K562 (cell line): ENCODE measurements at regions not wholly inside any gene's neighbourhood (a gene's known extent, or its start where the extent isn't known, plus 50 kb on each side); places are given as distances from the start of the nearest gene placed in this dataset.

Source experiments
- KDM5B ChIP-seq: fragments of 200-600 bp; sonication (generic); IDR thresholded peaks from 2 replicates; pipeline ENCODE4 v1.6.1; 2012; ENCODE audit warnings: low read depth, mild to moderate bottlenecking, moderate library complexity, low read length, control low read depth, inconsistent platforms; ENCODE audit not compliant: insufficient replicate concordance
- MEF2A ChIP-seq: IDR thresholded peaks from 2 replicates; pipeline ENCODE4 v1.6.1; 2011; ENCODE audit warnings: low read depth, mild to moderate bottlenecking, low read length, moderate library complexity; ENCODE audit not compliant: control insufficient read depth
- MYC ChIP-seq, 2 experiments: fragments of 250-450 bp in 1 of 2; sonication (Bioruptor Pico) in 1 of 2; IDR thresholded peaks; 2 replicates each; pipeline versions ENCODE4 v1.5.1 to v1.6.1; 2012 to 2021; ENCODE audit warnings: low read depth in 2 of 2, borderline replicate concordance in 1 of 2, improper control_type of control experiment in 1 of 2, low read length in 1 of 2, mild to moderate bottlenecking in 1 of 2, moderate library complexity in 1 of 2
- PHB2 ChIP-seq: fragments of 450-650 bp; IDR thresholded peaks from 2 replicates; pipeline ENCODE4 v1.6.1; 2017; ENCODE audit warnings: low read depth
- SIN3A ChIP-seq, 2 experiments: fragments of 150-350 bp in 1 of 2; IDR thresholded peaks; 2 replicates each; pipeline ENCODE4 v1.6.1; 2011 to 2016; ENCODE audit warnings: borderline replicate concordance in 2 of 2, low read depth in 2 of 2, low read length in 2 of 2, mild to moderate bottlenecking in 2 of 2, moderate library complexity in 2 of 2; ENCODE audit not compliant: control insufficient read depth in 1 of 2
- TCF3 ChIP-seq: sonication (generic); formaldehyde crosslinking; IDR thresholded peaks from 2 replicates; pipeline ENCODE4 v1.4.0; 2020; ENCODE audit warnings: mild to moderate bottlenecking, missing genetic modification reagents
- TCFL5 ChIP-seq: fragments of 250-450 bp; sonication (Bioruptor Pico); conservative IDR thresholded peaks from 2 replicates; pipeline ENCODE4 v1.6.1; 2021; ENCODE audit warnings: mild to moderate bottlenecking, moderate library complexity, matching md5 sums
- ZNF316 ChIP-seq: fragments of 450-650 bp; IDR thresholded peaks from 2 replicates; pipeline ENCODE4 v1.6.1; 2016
- ZNF512 ChIP-seq: IDR thresholded peaks from 2 replicates; pipeline ENCODE4 v1.6.1; 2016; ENCODE audit warnings: missing genetic modification characterization, missing compliant biosample characterization
- TF ChIP-seq, protein P1 (sequence below): fragments of 200-600 bp; sonication (generic); IDR thresholded peaks from one replicate; pipeline ENCODE4 v1.6.1; 2012; ENCODE audit warnings: mild to moderate bottlenecking, low read depth, low read length, inconsistent platforms
- TF ChIP-seq, protein P2 (sequence below): fragments of 450-650 bp; formaldehyde crosslinking; IDR thresholded peaks from 2 replicates; pipeline ENCODE4 v1.4.0; 2020; ENCODE audit warnings: mild to moderate bottlenecking, moderate library complexity

- TF ChIP-seq, protein P1, sequence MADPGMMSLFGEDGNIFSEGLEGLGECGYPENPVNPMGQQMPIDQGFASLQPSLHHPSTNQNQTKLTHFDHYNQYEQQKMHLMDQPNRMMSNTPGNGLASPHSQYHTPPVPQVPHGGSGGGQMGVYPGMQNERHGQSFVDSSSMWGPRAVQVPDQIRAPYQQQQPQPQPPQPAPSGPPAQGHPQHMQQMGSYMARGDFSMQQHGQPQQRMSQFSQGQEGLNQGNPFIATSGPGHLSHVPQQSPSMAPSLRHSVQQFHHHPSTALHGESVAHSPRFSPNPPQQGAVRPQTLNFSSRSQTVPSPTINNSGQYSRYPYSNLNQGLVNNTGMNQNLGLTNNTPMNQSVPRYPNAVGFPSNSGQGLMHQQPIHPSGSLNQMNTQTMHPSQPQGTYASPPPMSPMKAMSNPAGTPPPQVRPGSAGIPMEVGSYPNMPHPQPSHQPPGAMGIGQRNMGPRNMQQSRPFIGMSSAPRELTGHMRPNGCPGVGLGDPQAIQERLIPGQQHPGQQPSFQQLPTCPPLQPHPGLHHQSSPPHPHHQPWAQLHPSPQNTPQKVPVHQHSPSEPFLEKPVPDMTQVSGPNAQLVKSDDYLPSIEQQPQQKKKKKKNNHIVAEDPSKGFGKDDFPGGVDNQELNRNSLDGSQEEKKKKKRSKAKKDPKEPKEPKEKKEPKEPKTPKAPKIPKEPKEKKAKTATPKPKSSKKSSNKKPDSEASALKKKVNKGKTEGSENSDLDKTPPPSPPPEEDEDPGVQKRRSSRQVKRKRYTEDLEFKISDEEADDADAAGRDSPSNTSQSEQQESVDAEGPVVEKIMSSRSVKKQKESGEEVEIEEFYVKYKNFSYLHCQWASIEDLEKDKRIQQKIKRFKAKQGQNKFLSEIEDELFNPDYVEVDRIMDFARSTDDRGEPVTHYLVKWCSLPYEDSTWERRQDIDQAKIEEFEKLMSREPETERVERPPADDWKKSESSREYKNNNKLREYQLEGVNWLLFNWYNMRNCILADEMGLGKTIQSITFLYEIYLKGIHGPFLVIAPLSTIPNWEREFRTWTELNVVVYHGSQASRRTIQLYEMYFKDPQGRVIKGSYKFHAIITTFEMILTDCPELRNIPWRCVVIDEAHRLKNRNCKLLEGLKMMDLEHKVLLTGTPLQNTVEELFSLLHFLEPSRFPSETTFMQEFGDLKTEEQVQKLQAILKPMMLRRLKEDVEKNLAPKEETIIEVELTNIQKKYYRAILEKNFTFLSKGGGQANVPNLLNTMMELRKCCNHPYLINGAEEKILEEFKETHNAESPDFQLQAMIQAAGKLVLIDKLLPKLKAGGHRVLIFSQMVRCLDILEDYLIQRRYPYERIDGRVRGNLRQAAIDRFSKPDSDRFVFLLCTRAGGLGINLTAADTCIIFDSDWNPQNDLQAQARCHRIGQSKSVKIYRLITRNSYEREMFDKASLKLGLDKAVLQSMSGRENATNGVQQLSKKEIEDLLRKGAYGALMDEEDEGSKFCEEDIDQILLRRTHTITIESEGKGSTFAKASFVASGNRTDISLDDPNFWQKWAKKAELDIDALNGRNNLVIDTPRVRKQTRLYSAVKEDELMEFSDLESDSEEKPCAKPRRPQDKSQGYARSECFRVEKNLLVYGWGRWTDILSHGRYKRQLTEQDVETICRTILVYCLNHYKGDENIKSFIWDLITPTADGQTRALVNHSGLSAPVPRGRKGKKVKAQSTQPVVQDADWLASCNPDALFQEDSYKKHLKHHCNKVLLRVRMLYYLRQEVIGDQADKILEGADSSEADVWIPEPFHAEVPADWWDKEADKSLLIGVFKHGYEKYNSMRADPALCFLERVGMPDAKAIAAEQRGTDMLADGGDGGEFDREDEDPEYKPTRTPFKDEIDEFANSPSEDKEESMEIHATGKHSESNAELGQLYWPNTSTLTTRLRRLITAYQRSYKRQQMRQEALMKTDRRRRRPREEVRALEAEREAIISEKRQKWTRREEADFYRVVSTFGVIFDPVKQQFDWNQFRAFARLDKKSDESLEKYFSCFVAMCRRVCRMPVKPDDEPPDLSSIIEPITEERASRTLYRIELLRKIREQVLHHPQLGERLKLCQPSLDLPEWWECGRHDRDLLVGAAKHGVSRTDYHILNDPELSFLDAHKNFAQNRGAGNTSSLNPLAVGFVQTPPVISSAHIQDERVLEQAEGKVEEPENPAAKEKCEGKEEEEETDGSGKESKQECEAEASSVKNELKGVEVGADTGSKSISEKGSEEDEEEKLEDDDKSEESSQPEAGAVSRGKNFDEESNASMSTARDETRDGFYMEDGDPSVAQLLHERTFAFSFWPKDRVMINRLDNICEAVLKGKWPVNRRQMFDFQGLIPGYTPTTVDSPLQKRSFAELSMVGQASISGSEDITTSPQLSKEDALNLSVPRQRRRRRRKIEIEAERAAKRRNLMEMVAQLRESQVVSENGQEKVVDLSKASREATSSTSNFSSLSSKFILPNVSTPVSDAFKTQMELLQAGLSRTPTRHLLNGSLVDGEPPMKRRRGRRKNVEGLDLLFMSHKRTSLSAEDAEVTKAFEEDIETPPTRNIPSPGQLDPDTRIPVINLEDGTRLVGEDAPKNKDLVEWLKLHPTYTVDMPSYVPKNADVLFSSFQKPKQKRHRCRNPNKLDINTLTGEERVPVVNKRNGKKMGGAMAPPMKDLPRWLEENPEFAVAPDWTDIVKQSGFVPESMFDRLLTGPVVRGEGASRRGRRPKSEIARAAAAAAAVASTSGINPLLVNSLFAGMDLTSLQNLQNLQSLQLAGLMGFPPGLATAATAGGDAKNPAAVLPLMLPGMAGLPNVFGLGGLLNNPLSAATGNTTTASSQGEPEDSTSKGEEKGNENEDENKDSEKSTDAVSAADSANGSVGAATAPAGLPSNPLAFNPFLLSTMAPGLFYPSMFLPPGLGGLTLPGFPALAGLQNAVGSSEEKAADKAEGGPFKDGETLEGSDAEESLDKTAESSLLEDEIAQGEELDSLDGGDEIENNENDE, result no peak
- TF ChIP-seq TCFL5, result no peak
- TF ChIP-seq KDM5B, result no peak
- peak; percentile 52 for TF ChIP-seq TCF3
- TF ChIP-seq, protein P2, sequence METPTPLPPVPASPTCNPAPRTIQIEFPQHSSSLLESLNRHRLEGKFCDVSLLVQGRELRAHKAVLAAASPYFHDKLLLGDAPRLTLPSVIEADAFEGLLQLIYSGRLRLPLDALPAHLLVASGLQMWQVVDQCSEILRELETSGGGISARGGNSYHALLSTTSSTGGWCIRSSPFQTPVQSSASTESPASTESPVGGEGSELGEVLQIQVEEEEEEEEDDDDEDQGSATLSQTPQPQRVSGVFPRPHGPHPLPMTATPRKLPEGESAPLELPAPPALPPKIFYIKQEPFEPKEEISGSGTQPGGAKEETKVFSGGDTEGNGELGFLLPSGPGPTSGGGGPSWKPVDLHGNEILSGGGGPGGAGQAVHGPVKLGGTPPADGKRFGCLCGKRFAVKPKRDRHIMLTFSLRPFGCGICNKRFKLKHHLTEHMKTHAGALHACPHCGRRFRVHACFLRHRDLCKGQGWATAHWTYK (CRISPR knock-in tag), result no peak
- TF ChIP-seq SIN3A (IDR thresholded peaks at IDR 0.05; ENCODE audit: borderline replicate concordance in 2 of 2, control insufficient read depth in 1 of 2, low read depth in 2 of 2, low read length in 2 of 2), result no peak
- no peak for TF ChIP-seq MEF2A
- no peak for TF ChIP-seq PHB2
- no peak for TF ChIP-seq ZNF512 (tag)
- no peak for TF ChIP-seq ZNF316
- 0 out of 2 replicates have a peak, but pooled peaks have one; percentile 26 for TF ChIP-seq MYC (IDR thresholded peaks at IDR 0.05; ENCODE audit: low read depth, low read length)
- no peak for TF ChIP-seq MYC (CRISPR knock-in tag; IDR thresholded peaks at IDR 0.05; ENCODE audit: borderline replicate concordance, low read depth)
Observed at GRCh38 chr3:177431525-177432176, 234.4 kb upstream of the TBL1XR1 start (continued).
